ENCODE measurements at regions not wholly inside any gene's neighbourhood (a gene's known extent, or its start where the extent isn't known, plus 50 kb on each side); places are given as distances from the start of the nearest gene placed in this dataset.
"Not testable (repeated sequence)": the region's sequence is repeated elsewhere in the genome, so short reads cannot be mapped to it uniquely, and the experiment has no call there.

DNA sequence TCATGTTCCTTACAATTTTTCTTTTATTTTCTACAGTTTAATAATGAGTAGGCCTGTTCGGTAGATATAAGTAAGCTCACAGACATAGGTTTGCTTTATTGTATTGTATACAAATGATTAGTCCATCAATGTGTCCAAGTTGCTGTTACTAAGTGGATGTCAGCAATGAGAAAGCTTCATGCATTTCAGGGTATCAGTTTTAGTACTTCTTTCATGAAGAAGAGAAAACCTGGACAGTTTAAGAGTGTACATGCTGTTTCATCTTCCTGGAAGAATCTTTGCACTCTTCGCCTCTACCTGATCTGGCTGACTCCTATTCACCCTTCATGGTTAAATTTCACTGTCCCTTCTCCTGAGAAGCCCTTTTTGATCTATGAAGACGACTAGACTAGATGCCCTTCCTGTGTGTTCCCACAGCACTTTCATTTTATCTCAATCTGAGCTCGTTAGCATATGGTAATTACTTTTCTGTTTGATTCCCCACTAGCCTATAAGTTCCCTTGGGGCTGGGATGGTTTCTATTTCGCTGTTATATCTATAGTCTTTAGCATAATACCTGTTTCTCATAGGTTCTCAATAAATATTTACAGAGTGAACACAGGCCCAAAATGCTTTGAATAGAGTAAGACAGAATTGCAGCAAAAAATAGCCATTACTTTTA, 70.7 kb downstream of the CETN3 start:
- DNase-seq (ENCODE audit: low read depth in 2 of 2): no peak

GRCh38 chr5:90337449-90338052, 72.0 kb downstream of the CETN3 start:
- no peak for DNase-seq (ENCODE audit: low read depth in 2 of 2)

DNA sequence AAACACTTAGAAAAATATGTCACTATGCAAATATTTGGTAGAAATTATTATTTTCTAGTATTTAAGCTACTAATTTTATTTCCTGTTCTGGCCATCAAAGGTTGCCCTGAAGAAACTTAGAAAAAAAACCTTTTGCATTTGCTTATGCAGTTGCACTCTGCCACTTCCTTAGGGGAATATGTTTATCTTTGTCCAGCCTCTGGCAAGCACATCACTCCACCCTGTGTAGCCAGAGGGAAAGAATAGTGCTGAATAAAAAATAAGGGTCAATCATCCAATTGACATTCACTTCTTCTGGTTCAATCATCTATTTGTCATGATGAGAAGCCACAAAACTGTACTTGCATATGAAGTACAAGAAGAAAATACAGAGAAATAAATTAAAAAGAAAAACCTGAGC, 72.8 kb downstream of the CETN3 start:
- DNase-seq (ENCODE audit: low read depth in 2 of 2): no peak

DNA sequence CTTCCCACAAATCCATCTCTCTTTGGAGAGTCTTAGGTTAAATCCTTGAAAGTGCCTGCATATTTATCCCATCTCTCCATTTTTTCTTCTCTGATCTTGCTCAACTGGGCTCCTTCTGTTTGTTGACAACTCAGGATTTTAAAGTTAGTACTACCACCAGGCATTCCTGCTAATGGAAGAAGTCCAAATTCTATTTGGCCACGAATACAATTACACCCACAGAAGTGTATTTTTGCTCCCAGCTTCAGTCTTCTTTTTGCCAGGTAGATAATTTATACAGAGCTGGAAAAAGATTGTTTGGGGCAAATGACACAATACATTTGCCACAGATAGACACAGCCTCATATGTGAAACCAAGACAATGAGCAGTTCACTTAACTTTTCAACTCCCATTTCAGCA, 74.8 kb downstream of the CETN3 start:
- no peak for DNase-seq (ENCODE audit: low read depth in 2 of 2)

DNA sequence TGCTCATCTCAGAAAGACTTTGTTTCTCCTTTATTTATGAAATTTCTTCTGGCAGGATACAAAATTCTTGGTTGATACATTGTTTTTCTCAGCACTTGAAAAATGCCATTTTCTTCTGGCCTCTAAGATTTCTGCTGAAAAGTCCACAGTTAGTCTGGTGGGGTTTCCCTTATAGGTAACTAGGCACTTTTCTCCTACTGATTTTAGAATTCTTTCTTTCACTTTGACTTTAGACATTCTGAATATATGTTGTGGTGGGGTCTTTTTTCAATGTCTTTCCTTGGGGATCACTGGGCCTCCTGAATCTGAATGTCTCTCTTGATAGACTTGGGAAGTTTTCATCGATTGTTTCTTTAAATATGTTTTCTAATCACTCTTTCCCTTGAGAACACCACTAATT, 79.6 kb downstream of the CETN3 start:
- no peak for DNase-seq (ENCODE audit: low read depth in 2 of 2)

- no peak for DNase-seq (ENCODE audit: low read depth in 2 of 2)
These were observed 82.6 kb downstream of the CETN3 start for GRCh38 chr5:90326995-90327394.

DNA sequence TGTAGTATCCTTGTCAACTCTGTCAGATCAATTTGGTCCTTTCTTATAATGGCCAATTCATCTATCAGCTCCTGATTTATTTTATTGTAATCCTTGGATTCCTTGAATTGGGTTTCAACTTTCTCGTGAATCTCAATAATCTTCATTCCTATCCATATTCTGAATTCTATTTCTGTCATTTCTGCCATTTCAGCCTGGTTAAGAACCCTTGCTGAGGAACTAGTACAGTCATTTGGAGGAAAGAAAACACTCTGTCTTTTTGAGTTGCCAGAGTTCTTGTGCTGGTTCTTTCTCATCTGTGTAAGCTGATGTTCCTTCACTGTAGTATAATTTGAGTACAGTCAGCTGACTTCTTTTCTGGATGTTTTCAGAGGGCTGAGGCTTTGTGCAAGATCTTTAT, 84.5 kb downstream of the CETN3 start:
- DNase-seq (ENCODE audit: low read depth in 2 of 2): no peak

GRCh38 chr5:90320348-90320747, 89.2 kb downstream of the CETN3 start:
- DNase-seq (ENCODE audit: low read depth in 2 of 2): not testable (repeated sequence)

DNA sequence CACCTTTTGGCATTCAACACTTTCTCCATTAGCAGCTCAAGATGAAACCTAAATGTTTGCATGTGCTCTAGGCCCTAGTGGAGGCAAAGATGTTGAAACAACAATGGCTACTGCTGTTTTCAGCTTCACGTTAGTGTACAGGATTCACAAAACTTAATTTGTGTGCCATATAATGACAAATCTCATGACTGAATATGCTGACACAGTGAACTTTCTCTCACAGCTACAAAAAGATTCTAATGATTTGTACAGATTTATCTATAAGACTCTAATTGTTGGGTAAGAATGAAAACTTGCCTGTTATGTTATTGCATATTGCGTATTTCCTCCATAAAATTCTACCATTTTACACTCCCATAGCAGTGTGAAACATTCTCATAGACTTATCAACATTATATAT, 97.5 kb downstream of the CETN3 start:
- DNase-seq (ENCODE audit: low read depth in 2 of 2): no peak

DNA sequence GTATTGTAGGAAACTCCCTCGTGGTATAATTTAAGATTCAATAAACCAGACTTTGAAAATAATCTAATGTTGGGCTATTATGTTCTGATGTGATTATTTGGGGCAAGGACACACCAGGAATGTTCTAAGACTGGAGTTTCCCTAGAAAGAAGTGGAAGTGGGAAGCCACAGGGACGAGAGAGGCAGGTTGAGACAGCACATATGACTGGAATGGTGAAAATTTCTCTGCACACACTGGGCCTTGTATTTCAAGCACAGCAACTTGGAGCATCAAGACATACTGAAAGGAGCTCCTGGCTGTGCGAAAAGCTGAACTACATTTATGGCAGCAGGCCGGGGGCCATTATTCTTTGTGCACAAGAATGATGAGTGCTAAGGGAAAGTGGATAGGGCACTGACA, 98.2 kb downstream of the CETN3 start:
- DNase-seq (ENCODE audit: low read depth in 2 of 2): no peak

DNA sequence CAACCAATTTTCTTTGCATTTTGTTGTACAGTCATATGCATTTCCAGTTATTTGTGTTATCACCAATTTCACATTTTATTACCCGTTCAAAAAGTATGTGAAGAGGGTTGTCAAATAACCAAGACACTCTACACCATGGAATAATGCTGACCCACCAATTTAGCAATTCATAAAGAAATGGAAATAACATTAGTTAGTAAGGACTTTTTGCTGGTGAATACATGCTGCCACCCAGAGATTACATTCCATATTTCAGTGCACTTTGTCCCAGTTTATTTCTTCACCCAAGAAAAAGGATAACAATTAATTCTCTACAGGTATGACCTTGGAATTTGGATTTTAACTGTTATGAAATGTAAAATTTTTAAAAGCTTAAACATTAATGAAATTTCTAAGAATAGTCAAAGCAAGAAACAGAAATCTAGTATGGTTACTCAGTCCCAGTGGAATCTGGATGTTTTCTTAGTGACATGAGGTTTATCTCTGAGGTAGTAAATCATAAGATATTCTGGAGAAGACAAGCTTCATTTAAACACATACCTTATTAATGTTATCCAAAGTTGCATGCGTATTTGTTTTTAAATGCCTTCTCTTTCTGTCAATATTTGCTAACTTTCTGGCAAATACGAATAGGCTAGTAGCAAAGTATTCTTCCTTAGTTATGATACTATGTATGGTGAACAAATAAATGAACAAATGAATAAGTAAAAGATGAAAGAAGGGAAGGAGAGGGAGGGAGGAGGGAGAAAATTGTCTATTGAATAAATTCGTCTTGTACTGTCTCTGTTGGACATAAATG, 100.6 kb downstream of the CETN3 start:
- DNase-seq (ENCODE audit: low read depth in 2 of 2): no peak

- DNase-seq (ENCODE audit: low read depth in 2 of 2): no peak
These were observed 101.8 kb downstream of the CETN3 start for GRCh38 chr5:90307782-90308181.

- no peak for DNase-seq (ENCODE audit: low read depth in 2 of 2)
These were observed 102.2 kb downstream of the CETN3 start for GRCh38 chr5:90307322-90307721.

DNA sequence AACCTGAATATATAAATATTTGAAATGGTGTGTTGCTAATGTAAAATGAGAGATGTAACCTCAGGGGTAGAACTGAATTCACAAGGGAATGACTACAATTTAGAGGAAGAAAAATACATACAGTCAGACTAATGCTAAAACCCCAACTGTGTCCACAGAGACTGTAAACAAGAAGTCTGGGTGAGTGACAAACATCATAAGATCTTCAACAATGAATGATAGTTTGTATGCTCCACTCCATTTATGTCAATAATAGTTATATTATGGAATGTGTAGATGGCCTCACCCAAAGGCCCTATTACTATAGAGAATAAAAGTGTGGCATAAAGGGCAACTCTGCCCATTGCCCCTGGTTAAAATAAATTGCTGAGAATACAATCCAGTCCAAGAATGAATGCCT, 102.9 kb downstream of the CETN3 start:
- DNase-seq (ENCODE audit: low read depth in 2 of 2): no peak

DNA sequence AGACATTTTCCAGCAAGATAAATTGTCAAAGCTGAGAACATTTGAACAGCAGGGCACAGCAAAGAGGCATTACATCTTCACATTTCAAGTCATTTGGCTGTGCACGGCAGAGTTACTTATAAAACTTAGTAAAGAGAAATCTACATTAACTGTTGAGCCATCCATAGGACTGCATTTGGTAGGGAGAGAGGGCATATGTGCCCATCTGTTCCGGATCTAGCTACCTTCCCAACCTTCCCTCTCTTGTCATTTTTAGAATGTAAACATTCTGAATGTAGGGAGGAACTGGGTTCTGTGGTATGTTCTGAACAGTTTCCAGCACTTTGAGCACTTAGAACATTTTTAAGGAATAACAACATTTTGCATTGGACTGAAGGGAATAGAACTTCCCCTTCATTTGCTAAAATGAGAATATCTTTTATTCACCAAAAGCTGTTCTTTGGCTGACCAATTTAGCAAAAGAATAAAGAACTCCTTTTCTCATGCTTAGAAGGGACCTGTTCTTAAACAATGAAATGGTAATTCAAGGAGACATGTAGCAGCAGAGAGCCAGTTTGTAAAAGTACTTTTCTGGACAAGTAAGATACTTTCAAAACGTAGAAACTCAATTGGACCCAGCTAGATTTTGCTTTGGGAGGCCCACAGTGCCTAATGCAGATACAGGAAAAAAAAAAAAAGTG, 104.4 kb downstream of the CETN3 start:
- no peak for DNase-seq (ENCODE audit: low read depth in 2 of 2)

DNA sequence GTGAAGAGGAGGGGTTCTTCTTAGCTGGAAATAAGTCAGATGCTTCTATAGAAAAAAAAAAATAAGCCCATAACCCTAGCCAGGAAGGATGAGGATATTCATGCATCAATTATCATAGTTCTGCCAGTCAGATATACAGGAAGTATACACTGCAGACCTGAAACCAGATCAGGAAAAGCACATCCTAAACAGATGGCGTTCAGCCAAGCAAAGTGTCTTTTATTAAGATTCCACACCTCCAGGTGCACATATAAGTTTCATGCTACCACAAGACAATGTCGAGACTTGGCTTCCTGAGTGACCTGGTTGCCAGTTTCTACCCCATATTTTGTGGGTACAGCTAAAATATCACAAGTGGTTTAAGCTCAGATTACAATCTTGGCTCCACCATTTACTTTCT, 108.3 kb downstream of the CETN3 start:
- no peak for DNase-seq (ENCODE audit: low read depth in 2 of 2)

- DNase-seq (ENCODE audit: low read depth in 2 of 2): no peak
These were observed 112.4 kb downstream of the CETN3 start for GRCh38 chr5:90297045-90297764.

- DNase-seq (ENCODE audit: low read depth in 2 of 2): no peak
These were observed 115.0 kb downstream of the CETN3 start for GRCh38 chr5:90294604-90295003.

DNA sequence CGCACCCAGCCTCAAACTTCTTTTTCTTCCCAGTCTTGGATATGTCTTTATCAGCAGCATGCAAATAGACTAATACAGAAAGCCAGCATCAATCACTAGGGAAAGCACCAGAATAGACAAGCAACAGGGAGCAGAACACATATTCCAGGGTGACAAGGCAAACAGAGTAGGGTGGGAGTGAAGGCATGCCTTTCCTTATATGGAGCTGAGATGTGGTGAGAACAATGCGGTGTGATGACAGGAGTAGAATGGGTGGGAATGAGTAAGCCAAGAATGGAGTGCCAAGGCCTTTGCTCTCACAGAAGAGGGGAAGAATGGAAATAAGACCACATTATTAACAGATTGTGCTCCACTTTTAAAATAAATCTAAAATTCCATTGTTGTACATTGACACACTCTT, 115.6 kb downstream of the CETN3 start:
- no peak for DNase-seq (ENCODE audit: low read depth in 2 of 2)

GRCh38 chr5:90290648-90291047, 118.9 kb downstream of the CETN3 start:
- DNase-seq (ENCODE audit: low read depth in 2 of 2): no peak

DNA sequence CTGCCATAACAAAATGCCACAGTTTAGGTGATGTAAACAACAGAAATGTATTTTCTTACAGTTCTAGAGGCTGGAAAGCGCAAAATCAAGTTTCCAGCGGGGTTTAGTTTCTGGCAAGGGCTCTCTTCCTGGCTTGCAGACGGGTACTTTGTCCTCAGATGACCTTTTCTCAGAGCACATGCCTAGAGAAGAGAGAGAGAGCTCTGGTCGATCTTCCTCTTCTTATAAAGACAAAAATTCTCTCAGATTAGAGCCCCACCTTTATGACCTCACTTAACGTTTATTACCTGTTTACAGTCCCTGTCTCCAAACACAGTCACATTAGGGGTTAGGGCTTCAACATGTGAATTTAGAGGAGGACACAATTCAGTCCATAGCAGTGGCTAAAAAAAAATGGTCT, 119.7 kb downstream of the CETN3 start:
- DNase-seq (ENCODE audit: low read depth in 2 of 2): no peak

- no peak for DNase-seq (ENCODE audit: low read depth in 2 of 2)
These were observed 122.5 kb downstream of the CETN3 start for GRCh38 chr5:90287036-90287435.

Measured in activated CD8-positive, alpha-beta memory T cell treated with anti-CD3 and anti-CD28 coated beads for 4 hours (primary cell).